ENCODE measurements at regions not wholly inside any gene's neighbourhood (a gene's known extent, or its start where the extent isn't known, plus 50 kb on each side); places are given as distances from the start of the nearest gene placed in this dataset.

DNA sequence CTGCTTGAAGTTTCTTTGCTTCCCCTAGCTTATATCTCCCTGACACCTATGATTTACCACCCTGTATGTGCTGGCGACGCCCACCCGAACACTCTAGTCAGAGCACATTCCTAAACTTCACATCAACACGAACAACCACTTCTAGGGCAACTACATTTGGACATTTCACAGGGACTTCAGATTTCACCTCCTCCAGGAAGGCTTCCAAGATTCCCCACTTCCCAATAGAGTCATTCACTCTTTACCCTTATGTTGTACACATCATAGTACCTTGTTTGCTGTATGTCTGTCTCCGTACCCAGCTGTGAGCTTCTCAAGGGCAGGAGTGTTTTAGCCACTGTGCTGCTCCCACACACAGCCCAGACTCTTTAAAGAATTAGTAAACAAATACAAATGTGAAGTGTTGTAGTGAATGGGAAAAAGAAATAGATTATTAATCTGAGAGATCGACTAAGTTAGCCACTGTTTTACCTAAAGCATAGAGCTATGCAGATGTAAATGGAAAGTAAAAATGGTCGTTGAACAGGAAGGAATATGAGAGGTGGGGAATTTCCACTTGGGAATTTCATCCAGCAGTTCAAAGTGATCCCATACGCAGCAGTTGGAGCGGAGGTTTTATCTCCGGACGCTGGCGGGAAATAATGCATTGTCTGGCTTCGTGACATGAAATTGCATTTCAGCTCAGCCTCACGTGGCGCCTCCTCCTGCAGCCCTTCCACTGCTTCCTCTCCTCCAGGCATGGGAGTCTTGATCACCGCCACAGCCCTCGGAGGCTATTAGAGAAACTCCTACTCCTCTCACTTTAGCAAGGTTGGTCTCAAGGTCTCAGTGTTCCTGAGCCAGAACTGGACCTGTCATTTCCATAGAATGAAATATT lies 233.4 kb upstream of the COPS8 start:
- H3K9me2 ChIP-seq (ENCODE audit: insufficient read depth), result no peaks in the 10 kb centered on the region
- no peak overlapping the region for H3K27ac ChIP-seq
- no peak overlapping the region for H3K4me3 ChIP-seq
- no peak overlapping the region for H2AFZ ChIP-seq
- intact Hi-C loops (cut with micrococcal nuclease; ENCODE audit: unreplicated experiment), result no loop called here
- no peaks in the 10 kb centered on the region for H3K36me3 ChIP-seq (ENCODE audit: low read depth)
- DNase-seq, result no peak
- no peaks in the 10 kb centered on the region for H4K20me1 ChIP-seq (ENCODE audit: insufficient read depth)
- ChIA-PET POLR2A (ENCODE audit: unreplicated experiment) (no interaction called here), CTCF (no interaction called here)
- H3K9me3 ChIP-seq (ENCODE audit: insufficient read depth, low read depth), result no peaks in the 10 kb centered on the region
- H3K4me1 ChIP-seq (replicated peaks; ENCODE audit: insufficient read depth), result no peaks in the 10 kb centered on the region
- no TSS peak for BruUV-seq (replicated peaks)
- no peak overlapping the region for H3K4me2 ChIP-seq
- H3K79me2 ChIP-seq (ENCODE audit: low read depth), result no peaks in the 10 kb centered on the region
- no peaks in the 10 kb centered on the region for H3F3A ChIP-seq (ENCODE audit: insufficient read depth, low read depth)
- TF ChIP-seq EZH2 (IDR thresholded peaks at IDR 0.05; ENCODE audit: low read depth), result no peak
- TF ChIP-seq, protein P1, sequence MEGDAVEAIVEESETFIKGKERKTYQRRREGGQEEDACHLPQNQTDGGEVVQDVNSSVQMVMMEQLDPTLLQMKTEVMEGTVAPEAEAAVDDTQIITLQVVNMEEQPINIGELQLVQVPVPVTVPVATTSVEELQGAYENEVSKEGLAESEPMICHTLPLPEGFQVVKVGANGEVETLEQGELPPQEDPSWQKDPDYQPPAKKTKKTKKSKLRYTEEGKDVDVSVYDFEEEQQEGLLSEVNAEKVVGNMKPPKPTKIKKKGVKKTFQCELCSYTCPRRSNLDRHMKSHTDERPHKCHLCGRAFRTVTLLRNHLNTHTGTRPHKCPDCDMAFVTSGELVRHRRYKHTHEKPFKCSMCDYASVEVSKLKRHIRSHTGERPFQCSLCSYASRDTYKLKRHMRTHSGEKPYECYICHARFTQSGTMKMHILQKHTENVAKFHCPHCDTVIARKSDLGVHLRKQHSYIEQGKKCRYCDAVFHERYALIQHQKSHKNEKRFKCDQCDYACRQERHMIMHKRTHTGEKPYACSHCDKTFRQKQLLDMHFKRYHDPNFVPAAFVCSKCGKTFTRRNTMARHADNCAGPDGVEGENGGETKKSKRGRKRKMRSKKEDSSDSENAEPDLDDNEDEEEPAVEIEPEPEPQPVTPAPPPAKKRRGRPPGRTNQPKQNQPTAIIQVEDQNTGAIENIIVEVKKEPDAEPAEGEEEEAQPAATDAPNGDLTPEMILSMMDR (conservative IDR thresholded peaks at IDR 0.05), result no peak
- peaks cover 57% of the 10 kb centered on the region for H3K27me3 ChIP-seq (ENCODE audit: insufficient read depth, low read depth)

DNA sequence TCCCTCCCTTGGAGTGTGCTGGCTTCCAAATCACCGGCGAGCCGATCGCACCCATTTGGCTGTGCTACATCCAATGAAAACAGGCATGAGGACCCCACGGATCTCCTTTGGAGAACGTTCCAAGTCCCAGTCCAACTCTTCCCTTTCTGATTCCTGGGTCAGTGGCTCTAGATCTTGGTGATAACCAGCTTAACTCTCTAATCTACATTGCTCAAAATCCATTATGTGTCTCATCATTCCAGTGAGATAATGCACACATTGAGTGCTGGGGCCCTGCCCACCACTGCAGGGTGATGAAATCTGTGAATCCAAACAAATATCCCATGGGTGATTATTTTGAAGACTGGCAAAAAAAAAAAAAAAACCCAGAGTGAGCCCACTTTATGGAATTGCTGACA lies 232.7 kb upstream of the COPS8 start:
- Histone ChIP-seq H3K27me3 (ENCODE audit: insufficient read depth, low read depth) (peaks cover 64% of the 10 kb centered on the region), H3K79me2 (ENCODE audit: low read depth) (no peaks in the 10 kb centered on the region), H3F3A (ENCODE audit: insufficient read depth, low read depth) (no peaks in the 10 kb centered on the region), H3K9me3 (ENCODE audit: insufficient read depth, low read depth) (no peaks in the 10 kb centered on the region), H4K20me1 (ENCODE audit: insufficient read depth) (no peaks in the 10 kb centered on the region), H3K9me2 (ENCODE audit: insufficient read depth) (no peaks in the 10 kb centered on the region), H2AFZ (no peak overlapping the region), H3K4me1 (replicated peaks; ENCODE audit: insufficient read depth) (no peaks in the 10 kb centered on the region), H3K27ac (no peak overlapping the region), H3K4me3 (no peak overlapping the region), H3K36me3 (ENCODE audit: low read depth) (no peaks in the 10 kb centered on the region), H3K4me2 (no peak overlapping the region)
- CTCF ChIA-PET, result no interaction called here
- POLR2A ChIA-PET (ENCODE audit: unreplicated experiment), result no interaction called here
- no TSS peak for BruUV-seq (replicated peaks)
- intact Hi-C loops (cut with micrococcal nuclease; ENCODE audit: unreplicated experiment), result no loop called here
- TF ChIP-seq, protein P1 (conservative IDR thresholded peaks at IDR 0.05), result no peak
- TF ChIP-seq EZH2 (IDR thresholded peaks at IDR 0.05; ENCODE audit: low read depth), result no peak
- DNase-seq, result no peak

GRCh38 chr2:236853585-236854051 lies 232.1 kb upstream of the COPS8 start:
- DNase-seq, result no peak
- intact Hi-C loops (cut with micrococcal nuclease; ENCODE audit: unreplicated experiment), result no loop called here
- Histone ChIP-seq H4K20me1 (ENCODE audit: insufficient read depth) (no peaks in the 10 kb centered on the region), H3K4me3 (no peak overlapping the region), H3F3A (ENCODE audit: insufficient read depth, low read depth) (no peaks in the 10 kb centered on the region), H3K9me3 (ENCODE audit: insufficient read depth, low read depth) (no peaks in the 10 kb centered on the region), H3K9me2 (ENCODE audit: insufficient read depth) (no peaks in the 10 kb centered on the region), H3K4me1 (replicated peaks; ENCODE audit: insufficient read depth) (no peaks in the 10 kb centered on the region), H3K27me3 (ENCODE audit: insufficient read depth, low read depth) (peaks cover 65% of the 10 kb centered on the region; the same call in 1 of the 2 replicates), H2AFZ (no peak overlapping the region), H3K27ac (no peak overlapping the region), H3K79me2 (ENCODE audit: low read depth) (no peaks in the 10 kb centered on the region), H3K4me2 (no peak overlapping the region), H3K36me3 (ENCODE audit: low read depth) (no peaks in the 10 kb centered on the region)
- CTCF ChIA-PET, result no interaction called here
- BruUV-seq (replicated peaks), result no TSS peak
- POLR2A ChIA-PET (ENCODE audit: unreplicated experiment), result no interaction called here
- TF ChIP-seq, protein P1 (conservative IDR thresholded peaks at IDR 0.05), result no peak
- no peak for TF ChIP-seq EZH2 (IDR thresholded peaks at IDR 0.05; ENCODE audit: low read depth)
